Esophagus muscularis mucosa (tissue), 4 donors: ENCODE measurements at regions not wholly inside any gene's neighbourhood (a gene's known extent, or its start where the extent isn't known, plus 50 kb on each side); places are given as distances from the start of the nearest gene placed in this dataset.

Experiments
- EP300 ChIP-seq: sonication (generic); formaldehyde crosslinking; IDR thresholded peaks from one replicate; pipeline ENCODE4 v1.6.1; 2017; ENCODE audit warnings: antibody characterized with exemption
- POLR2A ChIP-seq: fragments of 450-650 bp; IDR thresholded peaks from one replicate; pipeline ENCODE4 v1.6.1; 2017; ENCODE audit warnings: antibody characterized with exemption, moderate library complexity, mild to moderate bottlenecking, low read depth
- POLR2AphosphoS5 ChIP-seq, 2 donors: sonication (generic); formaldehyde crosslinking; IDR thresholded peaks; one replicate each; pipeline ENCODE4 v1.6.1; 2017; ENCODE audit warnings: antibody characterized with exemption in 2 of 2
- TF ChIP-seq, protein P1 (sequence below), 3 experiments: fragments of 200-600 bp in 2 of 3; fragments of 450-650 bp in 1 of 3; sonication (generic) in 2 of 3; IDR thresholded peaks; one replicate each; pipeline ENCODE4 v1.5.1; 2017 to 2019; ENCODE audit warnings: antibody characterized with exemption in 3 of 3, mild to moderate bottlenecking in 2 of 3, moderate library complexity in 1 of 3

DNA sequence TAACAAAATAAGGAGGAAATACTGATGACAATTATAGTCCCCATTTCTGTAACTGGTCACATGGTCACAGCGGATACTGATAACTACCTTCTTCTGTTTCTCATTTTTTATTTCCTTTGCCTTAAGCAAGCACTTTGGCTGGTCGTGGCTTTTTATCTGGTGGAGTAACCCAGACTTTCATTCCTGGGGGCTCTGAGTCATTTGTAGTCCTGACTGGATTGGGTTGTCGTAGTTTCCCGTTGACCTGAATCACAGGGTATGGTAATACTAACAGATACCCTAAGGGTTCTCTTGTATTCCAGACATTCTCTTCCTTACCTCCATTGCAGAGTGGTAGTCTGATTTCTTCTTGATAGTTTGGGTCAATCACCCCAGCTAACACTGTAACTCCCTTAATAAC is 500.3 kb upstream of the ADGRB3 start:
- TF ChIP-seq, protein P1, sequence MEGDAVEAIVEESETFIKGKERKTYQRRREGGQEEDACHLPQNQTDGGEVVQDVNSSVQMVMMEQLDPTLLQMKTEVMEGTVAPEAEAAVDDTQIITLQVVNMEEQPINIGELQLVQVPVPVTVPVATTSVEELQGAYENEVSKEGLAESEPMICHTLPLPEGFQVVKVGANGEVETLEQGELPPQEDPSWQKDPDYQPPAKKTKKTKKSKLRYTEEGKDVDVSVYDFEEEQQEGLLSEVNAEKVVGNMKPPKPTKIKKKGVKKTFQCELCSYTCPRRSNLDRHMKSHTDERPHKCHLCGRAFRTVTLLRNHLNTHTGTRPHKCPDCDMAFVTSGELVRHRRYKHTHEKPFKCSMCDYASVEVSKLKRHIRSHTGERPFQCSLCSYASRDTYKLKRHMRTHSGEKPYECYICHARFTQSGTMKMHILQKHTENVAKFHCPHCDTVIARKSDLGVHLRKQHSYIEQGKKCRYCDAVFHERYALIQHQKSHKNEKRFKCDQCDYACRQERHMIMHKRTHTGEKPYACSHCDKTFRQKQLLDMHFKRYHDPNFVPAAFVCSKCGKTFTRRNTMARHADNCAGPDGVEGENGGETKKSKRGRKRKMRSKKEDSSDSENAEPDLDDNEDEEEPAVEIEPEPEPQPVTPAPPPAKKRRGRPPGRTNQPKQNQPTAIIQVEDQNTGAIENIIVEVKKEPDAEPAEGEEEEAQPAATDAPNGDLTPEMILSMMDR (IDR thresholded peaks at IDR 0.05): no peak
- TF ChIP-seq POLR2AphosphoS5 (IDR thresholded peaks at IDR 0.05) (no peak), POLR2A (no peak), EP300 (no peak)
